NCI-H82 treated with DMSO at 0.1 percent for 48 hours (cell line): ENCODE measurements at regions not wholly inside any gene's neighbourhood (a gene's known extent, or its start where the extent isn't known, plus 50 kb on each side); places are given as distances from the start of the nearest gene placed in this dataset.

ENCODE experiments used
- DNase-seq: peaks from one replicate; lab custom pipeline; 2025; ENCODE audit not compliant: unreplicated experiment; lab: John Stamatoyannopoulos, UW

GRCh38 chr2:172323256-172323655 lies 104.1 kb upstream of the ITGA6 start:
- no peak for DNase-seq

GRCh38 chr2:172323861-172324597 lies 103.4 kb upstream of the ITGA6 start:
- DNase-seq = no peak

- DNase-seq = no peak
Observed at GRCh38 chr2:172326211-172326509, 101.2 kb upstream of the ITGA6 start.

GRCh38 chr2:172328103-172328841 lies 99.1 kb upstream of the ITGA6 start:
- DNase-seq = no peak

GRCh38 chr2:172329416-172329773 lies 98.0 kb upstream of the ITGA6 start:
- no peak for DNase-seq

- DNase-seq = no peak
Observed at GRCh38 chr2:172329774-172330671, 97.4 kb upstream of the ITGA6 start.

GRCh38 chr2:172332507-172332906 lies 94.9 kb upstream of the ITGA6 start:
- no peak for DNase-seq

- DNase-seq = peak; percentile 19
Observed at GRCh38 chr2:172333235-172333977, 94.0 kb upstream of the ITGA6 start.

GRCh38 chr2:172333978-172334330 lies 93.4 kb upstream of the ITGA6 start:
- no peak for DNase-seq

- DNase-seq = no peak
Observed at GRCh38 chr2:172334988-172335387, 92.4 kb upstream of the ITGA6 start.

- no peak for DNase-seq
Observed at GRCh38 chr2:172335736-172336135, 91.7 kb upstream of the ITGA6 start.

GRCh38 chr2:172336681-172337080 lies 90.7 kb upstream of the ITGA6 start:
- no peak for DNase-seq

- no peak for DNase-seq
Observed at GRCh38 chr2:172339371-172340010, 87.9 kb upstream of the ITGA6 start.

GRCh38 chr2:172340394-172340793 lies 87.0 kb upstream of the ITGA6 start:
- no peak for DNase-seq

- DNase-seq = no peak
Observed at GRCh38 chr2:172342078-172342477, 85.3 kb upstream of the ITGA6 start.

GRCh38 chr2:172342611-172343010 lies 84.8 kb upstream of the ITGA6 start:
- no peak for DNase-seq

- no peak for DNase-seq
Observed at GRCh38 chr2:172344159-172344558, 83.2 kb upstream of the ITGA6 start.

GRCh38 chr2:172345956-172346555 lies 81.3 kb upstream of the ITGA6 start:
- DNase-seq = no peak

- no peak for DNase-seq
Observed at GRCh38 chr2:172348555-172349288, 78.7 kb upstream of the ITGA6 start.
